ENCODE measurements at regions not wholly inside any gene's neighbourhood (a gene's known extent, or its start where the extent isn't known, plus 50 kb on each side); places are given as distances from the start of the nearest gene placed in this dataset.

- no peak for DNase-seq (ENCODE audit: low read depth)
- H3K4me3 ChIP-seq (ENCODE audit: low read depth, low read length) = no peak overlapping the region
These were observed 1992.3 kb downstream of the MAT2B start for GRCh38 chr5:165497707-165498106.

GRCh38 chr5:165502893-165503691 lies 1997.7 kb downstream of the MAT2B start:
- TF ChIP-seq, protein P1, sequence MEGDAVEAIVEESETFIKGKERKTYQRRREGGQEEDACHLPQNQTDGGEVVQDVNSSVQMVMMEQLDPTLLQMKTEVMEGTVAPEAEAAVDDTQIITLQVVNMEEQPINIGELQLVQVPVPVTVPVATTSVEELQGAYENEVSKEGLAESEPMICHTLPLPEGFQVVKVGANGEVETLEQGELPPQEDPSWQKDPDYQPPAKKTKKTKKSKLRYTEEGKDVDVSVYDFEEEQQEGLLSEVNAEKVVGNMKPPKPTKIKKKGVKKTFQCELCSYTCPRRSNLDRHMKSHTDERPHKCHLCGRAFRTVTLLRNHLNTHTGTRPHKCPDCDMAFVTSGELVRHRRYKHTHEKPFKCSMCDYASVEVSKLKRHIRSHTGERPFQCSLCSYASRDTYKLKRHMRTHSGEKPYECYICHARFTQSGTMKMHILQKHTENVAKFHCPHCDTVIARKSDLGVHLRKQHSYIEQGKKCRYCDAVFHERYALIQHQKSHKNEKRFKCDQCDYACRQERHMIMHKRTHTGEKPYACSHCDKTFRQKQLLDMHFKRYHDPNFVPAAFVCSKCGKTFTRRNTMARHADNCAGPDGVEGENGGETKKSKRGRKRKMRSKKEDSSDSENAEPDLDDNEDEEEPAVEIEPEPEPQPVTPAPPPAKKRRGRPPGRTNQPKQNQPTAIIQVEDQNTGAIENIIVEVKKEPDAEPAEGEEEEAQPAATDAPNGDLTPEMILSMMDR (IDR thresholded peaks at IDR 0.05; ENCODE audit: insufficient read depth, low read length, poor library complexity, severe bottlenecking) = no peak
- Histone ChIP-seq H3K36me3 (ENCODE audit: control insufficient read depth, insufficient read depth, low read length) (no peaks in the 10 kb centered on the region), H3K27me3 (ENCODE audit: control insufficient read depth, insufficient read depth, low read length) (no peaks in the 10 kb centered on the region), H3K4me3 (ENCODE audit: low read depth, low read length) (no peak overlapping the region)
- no peak for DNase-seq (ENCODE audit: low read depth)

More at GRCh38 chr5:165497707-165498106, 1992.3 kb downstream of the MAT2B start:
- TF ChIP-seq, protein P1 (IDR thresholded peaks at IDR 0.05; ENCODE audit: insufficient read depth, low read length, poor library complexity, severe bottlenecking) = peak; percentile 30
- no peaks in the 10 kb centered on the region for H3K36me3 ChIP-seq (ENCODE audit: control insufficient read depth, insufficient read depth, low read length)
- no peaks in the 10 kb centered on the region for H3K27me3 ChIP-seq (ENCODE audit: control insufficient read depth, insufficient read depth, low read length)

DNA sequence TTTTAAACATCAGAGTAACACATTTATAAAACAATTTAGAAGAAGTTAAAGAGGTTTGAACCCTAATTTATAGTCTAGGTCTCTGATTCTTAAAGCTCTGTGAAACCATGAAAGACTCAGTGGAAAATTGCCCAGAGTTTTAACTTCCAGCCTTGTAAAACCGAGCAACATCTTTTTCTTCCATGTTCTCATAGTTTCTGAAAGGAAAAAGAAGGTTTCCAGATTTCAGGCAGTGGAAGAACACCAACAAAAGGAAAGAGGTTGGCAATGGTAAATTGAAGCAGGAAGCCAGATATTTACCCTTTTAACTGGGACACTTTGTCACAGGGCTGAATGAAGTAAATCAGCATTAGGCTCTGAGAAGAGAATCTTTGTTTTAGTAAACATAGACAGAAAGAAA lies 1999.3 kb downstream of the MAT2B start:
- TF ChIP-seq, protein P1 (IDR thresholded peaks at IDR 0.05; ENCODE audit: insufficient read depth, low read length, poor library complexity, severe bottlenecking) = no peak
- Histone ChIP-seq H3K4me3 (ENCODE audit: low read depth, low read length) (no peak overlapping the region), H3K36me3 (ENCODE audit: control insufficient read depth, insufficient read depth, low read length) (no peaks in the 10 kb centered on the region), H3K27me3 (ENCODE audit: control insufficient read depth, insufficient read depth, low read length) (no peaks in the 10 kb centered on the region)
- no peak for DNase-seq (ENCODE audit: low read depth)

DNA sequence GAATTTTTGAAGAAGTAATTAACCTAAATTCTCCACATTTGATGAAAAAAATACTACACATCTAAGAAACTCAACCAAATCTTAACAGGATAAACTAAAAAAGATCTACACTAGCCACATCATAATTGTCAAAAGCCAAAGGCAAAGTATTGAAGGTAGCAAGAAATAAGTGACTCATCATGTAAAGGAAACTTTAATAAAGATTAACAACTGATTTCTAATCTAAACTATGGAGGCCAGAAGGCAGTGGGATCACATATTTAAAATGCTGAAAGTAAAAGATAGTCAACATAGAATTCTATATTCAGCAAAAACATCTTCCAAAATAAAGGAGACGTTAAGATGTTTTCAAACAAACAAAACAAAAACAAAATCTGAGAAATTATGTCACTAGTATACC lies 2002.9 kb downstream of the MAT2B start:
- Histone ChIP-seq H3K4me3 (ENCODE audit: low read depth, low read length) (no peak overlapping the region), H3K36me3 (ENCODE audit: control insufficient read depth, insufficient read depth, low read length) (no peaks in the 10 kb centered on the region), H3K27me3 (ENCODE audit: control insufficient read depth, insufficient read depth, low read length) (no peaks in the 10 kb centered on the region)
- TF ChIP-seq, protein P1 (IDR thresholded peaks at IDR 0.05; ENCODE audit: insufficient read depth, low read length, poor library complexity, severe bottlenecking) = no peak
- no peak for DNase-seq (ENCODE audit: low read depth)

GRCh38 chr5:165508861-165509260 lies 2003.4 kb downstream of the MAT2B start:
- TF ChIP-seq, protein P1 (IDR thresholded peaks at IDR 0.05; ENCODE audit: insufficient read depth, low read length, poor library complexity, severe bottlenecking) = no peak
- H3K27me3 ChIP-seq (ENCODE audit: control insufficient read depth, insufficient read depth, low read length) = no peaks in the 10 kb centered on the region
- DNase-seq (ENCODE audit: low read depth) = no peak
- no peaks in the 10 kb centered on the region for H3K36me3 ChIP-seq (ENCODE audit: control insufficient read depth, insufficient read depth, low read length)
- H3K4me3 ChIP-seq (ENCODE audit: low read depth, low read length) = no peak overlapping the region

Measured in kidney epithelial cell (primary cell).